ENCODE measurements at regions not wholly inside any gene's neighbourhood (a gene's known extent, or its start where the extent isn't known, plus 50 kb on each side); places are given as distances from the start of the nearest gene placed in this dataset.

GRCh38 chrX:114361076-114361725 is 222.7 kb upstream of the HTR2C start:
- TF ChIP-seq, protein P1, sequence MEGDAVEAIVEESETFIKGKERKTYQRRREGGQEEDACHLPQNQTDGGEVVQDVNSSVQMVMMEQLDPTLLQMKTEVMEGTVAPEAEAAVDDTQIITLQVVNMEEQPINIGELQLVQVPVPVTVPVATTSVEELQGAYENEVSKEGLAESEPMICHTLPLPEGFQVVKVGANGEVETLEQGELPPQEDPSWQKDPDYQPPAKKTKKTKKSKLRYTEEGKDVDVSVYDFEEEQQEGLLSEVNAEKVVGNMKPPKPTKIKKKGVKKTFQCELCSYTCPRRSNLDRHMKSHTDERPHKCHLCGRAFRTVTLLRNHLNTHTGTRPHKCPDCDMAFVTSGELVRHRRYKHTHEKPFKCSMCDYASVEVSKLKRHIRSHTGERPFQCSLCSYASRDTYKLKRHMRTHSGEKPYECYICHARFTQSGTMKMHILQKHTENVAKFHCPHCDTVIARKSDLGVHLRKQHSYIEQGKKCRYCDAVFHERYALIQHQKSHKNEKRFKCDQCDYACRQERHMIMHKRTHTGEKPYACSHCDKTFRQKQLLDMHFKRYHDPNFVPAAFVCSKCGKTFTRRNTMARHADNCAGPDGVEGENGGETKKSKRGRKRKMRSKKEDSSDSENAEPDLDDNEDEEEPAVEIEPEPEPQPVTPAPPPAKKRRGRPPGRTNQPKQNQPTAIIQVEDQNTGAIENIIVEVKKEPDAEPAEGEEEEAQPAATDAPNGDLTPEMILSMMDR (IDR thresholded peaks at IDR 0.05; ENCODE audit: low read length), result no peak
- no peak for TF ChIP-seq EZH2 (IDR thresholded peaks at IDR 0.05; ENCODE audit: borderline replicate concordance, low read length)

Data from OCI-LY1 (cell line).